NCI-H1694 treated with DMSO at 0.1 percent for 48 hours (cell line): ENCODE measurements at regions not wholly inside any gene's neighbourhood (a gene's known extent, or its start where the extent isn't known, plus 50 kb on each side); places are given as distances from the start of the nearest gene placed in this dataset.

ENCODE experiments used
- DNase-seq: peaks from one replicate; lab custom pipeline; 2025; lab: John Stamatoyannopoulos, UW

- DNase-seq: no peak
These were observed 212.5 kb downstream of the SOCS6 start for GRCh38 chr18:70501358-70501757.

- no peak for DNase-seq
These were observed 211.9 kb downstream of the SOCS6 start for GRCh38 chr18:70500748-70501147.

GRCh38 chr18:70499218-70499691 lies 210.4 kb downstream of the SOCS6 start:
- DNase-seq: no peak

- DNase-seq: no peak
These were observed 207.8 kb downstream of the SOCS6 start for GRCh38 chr18:70496353-70497294.

- no peak for DNase-seq
These were observed 205.7 kb downstream of the SOCS6 start for GRCh38 chr18:70494524-70494923.

DNA sequence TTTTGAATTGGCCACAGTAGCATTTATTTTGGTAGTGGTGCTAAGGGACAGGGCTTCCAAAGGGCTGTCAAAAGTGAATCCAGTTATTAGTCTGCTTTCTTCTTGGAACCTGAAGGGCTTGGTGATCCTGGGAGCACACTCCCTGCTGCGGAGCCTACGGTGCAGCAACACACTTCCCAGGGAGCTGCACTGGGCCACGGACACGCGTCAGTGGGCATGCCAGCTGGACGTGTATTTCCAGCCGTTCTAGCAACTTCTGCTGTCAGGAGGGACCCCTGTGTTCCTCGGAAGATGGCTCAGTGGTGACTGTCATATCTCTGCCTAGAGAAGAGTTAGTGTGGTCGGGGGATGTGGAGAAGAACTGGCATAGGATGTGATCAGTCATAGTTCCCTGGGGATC lies 204.6 kb downstream of the SOCS6 start:
- no peak for DNase-seq

GRCh38 chr18:70491734-70492348 lies 203.0 kb downstream of the SOCS6 start:
- DNase-seq: peak; percentile 11

GRCh38 chr18:70489986-70490933 lies 201.4 kb downstream of the SOCS6 start:
- peak; percentile 21 for DNase-seq

GRCh38 chr18:70489571-70489970 lies 200.7 kb downstream of the SOCS6 start:
- no peak for DNase-seq

DNA sequence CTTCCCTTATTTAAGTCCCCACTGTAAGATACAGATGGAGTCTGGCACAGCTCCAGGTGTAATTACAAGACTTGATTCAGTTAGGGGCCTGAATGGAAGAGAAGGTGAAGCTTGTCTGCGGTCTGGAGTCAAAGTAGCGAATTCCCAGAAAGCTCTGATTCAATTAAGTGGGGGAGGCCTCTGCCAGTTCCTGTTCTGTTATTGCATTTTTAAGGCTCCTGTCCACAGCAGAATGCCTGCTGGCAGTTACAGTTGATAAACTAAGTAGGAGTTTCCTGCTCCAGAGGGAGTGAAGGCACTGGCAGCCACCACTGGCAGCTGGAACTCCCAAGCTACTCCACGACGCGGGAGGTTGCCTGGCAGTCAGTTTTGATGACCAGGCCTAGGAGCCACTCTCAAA lies 181.1 kb downstream of the SOCS6 start:
- DNase-seq: no peak

DNA sequence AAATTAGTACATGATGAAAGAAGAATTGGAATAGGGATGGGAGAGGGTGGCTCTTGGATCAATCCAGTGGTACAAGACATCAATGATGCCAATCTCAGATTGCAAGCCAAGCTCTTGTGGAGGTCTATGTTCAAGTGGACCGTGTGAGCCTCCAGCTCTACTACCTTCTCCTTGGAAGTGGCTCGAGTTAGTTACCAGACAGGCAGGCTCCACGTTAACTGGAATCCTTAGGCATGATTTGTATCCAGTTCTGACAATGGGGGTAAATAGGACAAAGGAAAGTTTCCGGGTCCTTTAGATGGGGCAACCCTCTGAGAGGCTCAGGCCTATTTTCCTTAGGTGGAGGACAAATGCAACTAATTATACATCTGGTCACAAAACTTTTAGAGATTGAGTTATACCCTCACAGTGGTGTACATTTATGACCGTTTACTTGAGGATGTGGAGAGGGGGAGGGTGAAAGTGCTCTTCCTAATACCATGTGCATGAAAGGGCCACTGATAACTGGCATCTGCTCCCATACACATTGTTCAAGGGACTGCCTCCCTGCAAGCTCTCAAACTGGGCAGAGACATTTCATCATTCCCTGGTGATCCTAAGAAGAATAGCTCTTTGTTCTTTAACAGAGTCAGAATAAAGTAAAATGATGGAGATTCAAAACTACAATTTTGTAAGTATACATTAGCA lies 180.2 kb downstream of the SOCS6 start:
- DNase-seq: no peak

GRCh38 chr18:70464343-70465114 lies 175.7 kb downstream of the SOCS6 start:
- DNase-seq: no peak

DNA sequence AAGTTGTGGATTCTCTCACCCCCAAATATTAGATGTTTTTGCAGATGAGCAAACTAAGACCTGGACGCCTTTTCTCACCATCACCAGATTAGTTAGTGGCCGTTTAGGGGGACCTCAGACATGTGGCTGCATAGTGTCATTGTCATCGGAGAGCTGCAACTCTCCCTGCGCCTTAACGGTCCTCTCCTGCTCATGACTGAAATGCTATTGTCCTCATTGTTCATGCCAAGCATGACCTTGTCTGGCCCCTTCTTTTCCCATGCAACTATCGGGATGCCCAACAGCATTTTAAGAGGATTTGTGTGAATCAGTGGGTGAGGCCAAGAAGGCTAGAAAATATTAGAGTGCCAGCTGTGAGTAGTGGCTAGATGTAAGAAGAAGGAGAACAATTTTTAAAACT lies 174.2 kb downstream of the SOCS6 start:
- no peak for DNase-seq

GRCh38 chr18:70462078-70462439 lies 173.2 kb downstream of the SOCS6 start:
- no peak for DNase-seq

GRCh38 chr18:70461323-70462077 lies 172.7 kb downstream of the SOCS6 start:
- no peak for DNase-seq

DNA sequence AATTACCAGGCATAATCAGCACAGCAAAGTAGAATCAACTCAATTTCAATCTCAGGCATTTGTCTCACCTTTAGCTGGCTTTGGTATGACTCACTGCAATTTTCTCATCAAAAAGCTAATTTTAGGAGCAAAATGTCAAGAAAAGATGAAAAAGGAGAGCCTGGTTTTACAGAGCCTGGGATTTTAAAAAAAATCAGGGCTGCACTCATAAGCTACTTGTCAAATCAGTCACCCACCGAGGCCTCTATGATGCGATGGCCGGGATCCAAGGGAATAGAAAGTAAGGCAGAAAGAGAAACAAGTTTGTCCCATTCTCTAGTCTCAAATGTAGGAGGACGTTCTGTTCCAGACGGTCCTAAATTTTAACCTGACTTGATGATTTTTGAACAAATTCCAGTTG lies 170.9 kb downstream of the SOCS6 start:
- DNase-seq: no peak

DNA sequence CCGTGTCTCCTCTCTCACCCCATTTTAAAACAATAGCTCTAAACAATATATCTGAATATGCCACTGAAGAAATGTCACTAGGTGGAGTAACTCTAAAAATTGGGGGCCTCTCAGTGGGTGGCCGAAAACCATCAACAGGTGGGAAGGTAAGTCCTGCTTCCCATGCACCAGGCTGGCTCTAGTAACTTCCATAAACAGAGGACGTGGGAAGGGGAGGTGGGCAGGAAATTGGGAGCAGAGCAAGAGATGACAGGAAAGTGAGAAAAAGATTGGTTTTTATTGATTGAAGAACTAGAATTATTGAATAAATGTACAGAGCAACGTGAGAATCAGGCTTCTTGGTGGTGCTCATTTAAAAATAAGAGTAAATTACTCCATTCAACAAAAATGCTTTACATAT lies 170.4 kb downstream of the SOCS6 start:
- no peak for DNase-seq

- DNase-seq: no peak
These were observed 168.9 kb downstream of the SOCS6 start for GRCh38 chr18:70457788-70458187.

DNA sequence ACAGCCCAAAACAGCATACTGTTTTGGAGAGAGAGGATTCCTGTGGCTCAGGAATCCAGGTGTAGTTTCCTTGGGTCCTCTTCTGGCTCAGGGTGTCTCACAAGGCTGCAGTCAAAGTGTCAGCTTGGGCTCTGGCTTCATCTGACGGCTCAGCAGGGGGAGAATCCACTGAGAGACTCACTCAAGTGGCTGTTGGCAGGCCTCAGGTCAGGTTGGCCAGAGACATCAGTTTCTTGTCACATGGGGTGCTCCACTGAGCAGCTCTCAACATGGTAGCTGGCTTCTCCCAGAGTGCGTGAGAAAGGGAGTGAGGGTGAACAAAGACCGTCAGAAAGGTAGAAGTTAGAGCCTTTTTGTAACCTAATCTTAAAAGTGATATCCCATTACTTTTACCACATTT lies 168.4 kb downstream of the SOCS6 start:
- DNase-seq: no peak

- no peak for DNase-seq
These were observed 167.5 kb downstream of the SOCS6 start for GRCh38 chr18:70456376-70456775.
